ENCODE measurements at regions not wholly inside any gene's neighbourhood (a gene's known extent, or its start where the extent isn't known, plus 50 kb on each side); places are given as distances from the start of the nearest gene placed in this dataset.

GRCh38 chr4:13942977-13943376, 315.5 kb upstream of the BOD1L1 start:
- H3K4me3 ChIP-seq: no peak overlapping the region
- DNase-seq (ENCODE audit: low spot score): no peak
- H3K9me3 Mint-ChIP-seq: no peaks in the 10 kb centered on the region; the same call in 2 of the 3 replicates
- H3K27ac Mint-ChIP-seq: no peak overlapping the region
- TF ChIP-seq EZH2phosphoT487 (IDR thresholded peaks at IDR 0.05; ENCODE audit: unreplicated experiment) (no peak), EZH2 (IDR thresholded peaks at IDR 0.05; ENCODE audit: low read depth, unreplicated experiment) (no peak), ZNF114 (CRISPR knock-in tag; IDR thresholded peaks at IDR 0.05) (no peak), STAT1 (IDR thresholded peaks at IDR 0.05; ENCODE audit: unreplicated experiment) (no peak)
- TF ChIP-seq, protein P1, sequence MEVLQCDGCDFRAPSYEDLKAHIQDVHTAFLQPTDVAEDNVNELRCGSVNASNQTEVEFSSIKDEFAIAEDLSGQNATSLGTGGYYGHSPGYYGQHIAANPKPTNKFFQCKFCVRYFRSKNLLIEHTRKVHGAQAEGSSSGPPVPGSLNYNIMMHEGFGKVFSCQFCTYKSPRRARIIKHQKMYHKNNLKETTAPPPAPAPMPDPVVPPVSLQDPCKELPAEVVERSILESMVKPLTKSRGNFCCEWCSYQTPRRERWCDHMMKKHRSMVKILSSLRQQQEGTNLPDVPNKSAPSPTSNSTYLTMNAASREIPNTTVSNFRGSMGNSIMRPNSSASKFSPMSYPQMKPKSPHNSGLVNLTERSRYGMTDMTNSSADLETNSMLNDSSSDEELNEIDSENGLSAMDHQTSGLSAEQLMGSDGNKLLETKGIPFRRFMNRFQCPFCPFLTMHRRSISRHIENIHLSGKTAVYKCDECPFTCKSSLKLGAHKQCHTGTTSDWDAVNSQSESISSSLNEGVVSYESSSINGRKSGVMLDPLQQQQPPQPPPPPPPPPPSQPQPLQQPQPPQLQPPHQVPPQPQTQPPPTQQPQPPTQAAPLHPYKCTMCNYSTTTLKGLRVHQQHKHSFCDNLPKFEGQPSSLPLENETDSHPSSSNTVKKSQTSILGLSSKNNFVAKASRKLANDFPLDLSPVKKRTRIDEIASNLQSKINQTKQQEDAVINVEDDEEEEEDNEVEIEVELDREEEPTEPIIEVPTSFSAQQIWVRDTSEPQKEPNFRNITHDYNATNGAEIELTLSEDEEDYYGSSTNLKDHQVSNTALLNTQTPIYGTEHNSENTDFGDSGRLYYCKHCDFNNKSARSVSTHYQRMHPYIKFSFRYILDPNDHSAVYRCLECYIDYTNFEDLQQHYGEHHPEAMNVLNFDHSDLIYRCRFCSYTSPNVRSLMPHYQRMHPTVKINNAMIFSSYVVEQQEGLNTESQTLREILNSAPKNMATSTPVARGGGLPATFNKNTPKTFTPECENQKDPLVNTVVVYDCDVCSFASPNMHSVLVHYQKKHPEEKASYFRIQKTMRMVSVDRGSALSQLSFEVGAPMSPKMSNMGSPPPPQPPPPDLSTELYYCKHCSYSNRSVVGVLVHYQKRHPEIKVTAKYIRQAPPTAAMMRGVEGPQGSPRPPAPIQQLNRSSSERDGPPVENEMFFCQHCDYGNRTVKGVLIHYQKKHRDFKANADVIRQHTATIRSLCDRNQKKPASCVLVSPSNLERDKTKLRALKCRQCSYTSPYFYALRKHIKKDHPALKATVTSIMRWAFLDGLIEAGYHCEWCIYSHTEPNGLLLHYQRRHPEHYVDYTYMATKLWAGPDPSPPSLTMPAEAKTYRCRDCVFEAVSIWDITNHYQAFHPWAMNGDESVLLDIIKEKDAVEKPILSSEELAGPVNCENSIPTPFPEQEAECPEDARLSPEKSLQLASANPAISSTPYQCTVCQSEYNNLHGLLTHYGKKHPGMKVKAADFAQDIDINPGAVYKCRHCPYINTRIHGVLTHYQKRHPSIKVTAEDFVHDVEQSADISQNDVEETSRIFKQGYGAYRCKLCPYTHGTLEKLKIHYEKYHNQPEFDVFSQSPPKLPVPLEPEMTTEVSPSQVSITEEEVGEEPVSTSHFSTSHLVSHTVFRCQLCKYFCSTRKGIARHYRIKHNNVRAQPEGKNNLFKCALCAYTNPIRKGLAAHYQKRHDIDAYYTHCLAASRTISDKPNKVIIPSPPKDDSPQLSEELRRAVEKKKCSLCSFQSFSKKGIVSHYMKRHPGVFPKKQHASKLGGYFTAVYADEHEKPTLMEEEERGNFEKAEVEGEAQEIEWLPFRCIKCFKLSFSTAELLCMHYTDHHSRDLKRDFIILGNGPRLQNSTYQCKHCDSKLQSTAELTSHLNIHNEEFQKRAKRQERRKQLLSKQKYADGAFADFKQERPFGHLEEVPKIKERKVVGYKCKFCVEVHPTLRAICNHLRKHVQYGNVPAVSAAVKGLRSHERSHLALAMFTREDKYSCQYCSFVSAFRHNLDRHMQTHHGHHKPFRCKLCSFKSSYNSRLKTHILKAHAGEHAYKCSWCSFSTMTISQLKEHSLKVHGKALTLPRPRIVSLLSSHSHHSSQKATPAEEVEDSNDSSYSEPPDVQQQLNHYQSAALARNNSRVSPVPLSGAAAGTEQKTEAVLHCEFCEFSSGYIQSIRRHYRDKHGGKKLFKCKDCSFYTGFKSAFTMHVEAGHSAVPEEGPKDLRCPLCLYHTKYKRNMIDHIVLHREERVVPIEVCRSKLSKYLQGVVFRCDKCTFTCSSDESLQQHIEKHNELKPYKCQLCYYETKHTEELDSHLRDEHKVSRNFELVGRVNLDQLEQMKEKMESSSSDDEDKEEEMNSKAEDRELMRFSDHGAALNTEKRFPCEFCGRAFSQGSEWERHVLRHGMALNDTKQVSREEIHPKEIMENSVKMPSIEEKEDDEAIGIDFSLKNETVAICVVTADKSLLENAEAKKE (CRISPR knock-in tag; IDR thresholded peaks at IDR 0.05): no peak
- H3K36me3 Mint-ChIP-seq (ENCODE audit: low read depth): no peaks in the 10 kb centered on the region
- H3K27ac ChIP-seq (ENCODE audit: low read depth): no peak overlapping the region
- no peak overlapping the region for H3K4me2 ChIP-seq
- H3K4me3 Mint-ChIP-seq: no peak overlapping the region
- no peaks in the 10 kb centered on the region for H4K20me1 ChIP-seq (replicated peaks; ENCODE audit: insufficient read depth)
- H3K36me3 ChIP-seq (ENCODE audit: insufficient read depth): no peaks in the 10 kb centered on the region
- H2AFZ ChIP-seq: no peak overlapping the region
- no peaks in the 10 kb centered on the region for H3K4me1 ChIP-seq (ENCODE audit: insufficient read depth)
- no peaks in the 10 kb centered on the region for H3K27me3 ChIP-seq (ENCODE audit: insufficient read depth)
- ATAC-seq: no peak
- 0 out of 2 replicates have a peak, but pooled peaks cover 3% of the 10 kb centered on the region for H3K9me2 ChIP-seq (ENCODE audit: insufficient read depth)
- peaks cover 4% of the 10 kb centered on the region for H3K27me3 Mint-ChIP-seq (ENCODE audit: insufficient read depth, low read depth, poor library complexity)
- no peaks in the 10 kb centered on the region for H3F3A ChIP-seq (replicated peaks; ENCODE audit: low read depth)
- peaks cover 9% of the 10 kb centered on the region for H3K4me1 Mint-ChIP-seq
- H3K79me2 ChIP-seq (replicated peaks; ENCODE audit: insufficient read depth): no peaks in the 10 kb centered on the region

DNA sequence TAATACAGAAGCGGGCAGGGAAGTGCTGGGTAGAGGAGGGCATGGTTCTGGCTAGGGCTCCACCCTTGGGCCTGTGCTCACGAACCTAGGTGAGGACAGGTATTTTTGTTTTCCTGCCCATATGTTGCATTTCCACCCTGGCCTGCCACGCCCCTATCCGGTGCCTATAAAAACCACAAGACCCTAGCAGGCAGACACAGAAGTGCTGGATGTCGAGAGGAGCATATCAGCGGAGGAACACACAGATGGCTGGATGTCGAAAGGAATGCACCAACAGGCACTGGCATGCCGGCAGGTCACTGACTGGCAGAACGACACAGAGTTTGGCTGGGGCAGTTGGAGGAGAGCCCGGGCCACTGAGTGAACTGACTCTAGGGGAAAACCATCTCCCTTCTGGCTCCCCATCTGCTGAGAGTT, 316.6 kb upstream of the BOD1L1 start:
- Histone ChIP-seq H3K27ac (ENCODE audit: low read depth) (no peak overlapping the region), H3K9me2 (ENCODE audit: insufficient read depth) (peaks cover 13% of the 10 kb centered on the region; the same call in 1 of the 2 replicates), H3K4me2 (no peak overlapping the region), H4K20me1 (replicated peaks; ENCODE audit: insufficient read depth) (no peaks in the 10 kb centered on the region), H3K4me1 (ENCODE audit: insufficient read depth) (no peaks in the 10 kb centered on the region), H3K4me3 (no peak overlapping the region), H3K36me3 (ENCODE audit: insufficient read depth) (no peaks in the 10 kb centered on the region), H3K79me2 (replicated peaks; ENCODE audit: insufficient read depth) (no peaks in the 10 kb centered on the region), H3F3A (replicated peaks; ENCODE audit: low read depth) (no peaks in the 10 kb centered on the region), H2AFZ (no peak overlapping the region), H3K27me3 (ENCODE audit: insufficient read depth) (no peaks in the 10 kb centered on the region)
- Mint-ChIP-seq H3K27me3 (ENCODE audit: insufficient read depth, low read depth, poor library complexity) (peaks cover 4% of the 10 kb centered on the region), H3K4me1 (peaks cover 10% of the 10 kb centered on the region), H3K4me3 (no peak overlapping the region), H3K27ac (no peak overlapping the region), H3K9me3 (no peaks in the 10 kb centered on the region; the same call in 2 of the 3 replicates), H3K36me3 (ENCODE audit: low read depth) (no peaks in the 10 kb centered on the region)
- ATAC-seq (no peak), DNase-seq (ENCODE audit: low spot score) (no peak)
- TF ChIP-seq, protein P1 (CRISPR knock-in tag; IDR thresholded peaks at IDR 0.05): no peak
- TF ChIP-seq NANOG (IDR thresholded peaks at IDR 0.05; ENCODE audit: borderline replicate concordance): no peak

All from GM23338 (cell line).